OCI-LY1 (cell line): ENCODE measurements at regions not wholly inside any gene's neighbourhood (a gene's known extent, or its start where the extent isn't known, plus 50 kb on each side); places are given as distances from the start of the nearest gene placed in this dataset.

Source experiments
- H2AFZ ChIP-seq: fragments of 200-600 bp; sonication (generic), shearing (Covaris generic); 2 replicates; pipeline ENCODE4 v1.6.0; 2014; ENCODE audit warnings: antibody characterized with exemption, mild to moderate bottlenecking, low read length
- H3F3A ChIP-seq: fragments of 200-600 bp; sonication (generic), shearing (Covaris generic); 2 replicates; pipeline ENCODE4 v1.6.0; 2014; ENCODE audit warnings: mild to moderate bottlenecking, antibody characterized with exemption, low read length, moderate library complexity; ENCODE audit not compliant: insufficient read depth
- H3K27ac ChIP-seq: fragments of 200-600 bp; sonication (generic); 2 replicates; pipeline ENCODE4 v1.5.1; 2014; ENCODE audit warnings: low read length, mixed run types, mild to moderate bottlenecking, low read depth; ENCODE audit not compliant: poor library complexity, severe bottlenecking
- H3K27me3 ChIP-seq: fragments of 200-600 bp; sonication (generic); 2 replicates; pipeline ENCODE4 v1.6.0; 2014; ENCODE audit warnings: antibody characterized with exemption, mild to moderate bottlenecking, low read length, moderate library complexity; ENCODE audit not compliant: insufficient read depth
- H3K36me3 ChIP-seq: fragments of 200-600 bp; sonication (generic); 2 replicates; pipeline ENCODE4 v1.6.1; 2014; ENCODE audit warnings: mild to moderate bottlenecking, antibody characterized with exemption, low read length, moderate library complexity, mixed read lengths; ENCODE audit not compliant: insufficient read depth
- H3K4me1 ChIP-seq: fragments of 200-600 bp; sonication (generic); 2 replicates; pipeline ENCODE4 v1.5.1; 2014; ENCODE audit warnings: mild to moderate bottlenecking, low read length, moderate library complexity; ENCODE audit not compliant: insufficient read depth, severe bottlenecking
- H3K4me2 ChIP-seq: fragments of 200-600 bp; sonication (generic), shearing (Covaris generic); 2 replicates; pipeline ENCODE4 v1.6.1; 2014; ENCODE audit warnings: low read length
- H3K4me3 ChIP-seq: fragments of 200-600 bp; sonication (generic); 2 replicates; pipeline ENCODE4 v1.5.1; 2014; ENCODE audit warnings: low read length, low read depth, mild to moderate bottlenecking, mixed read lengths; ENCODE audit not compliant: poor library complexity, severe bottlenecking
- H3K79me2 ChIP-seq: fragments of 200-600 bp; shearing (Covaris generic); 2 replicates; pipeline ENCODE4 v1.6.1; 2016; ENCODE audit warnings: mixed run types, low read length, mixed read lengths; ENCODE audit not compliant: insufficient read depth
- H3K9ac ChIP-seq: fragments of 200-600 bp; sonication (generic), shearing (Covaris generic); 2 replicates; pipeline ENCODE4 v1.6.1; 2014; ENCODE audit warnings: mild to moderate bottlenecking, low read length, mixed read lengths
- H3K9me2 ChIP-seq: fragments of 200-600 bp; sonication (generic), shearing (Covaris generic); 2 replicates; pipeline ENCODE4 v1.6.1; 2014; ENCODE audit warnings: low read depth, mild to moderate bottlenecking, low read length, mixed read lengths
- H3K9me3 ChIP-seq: fragments of 200-600 bp; shearing (Covaris generic); 2 replicates; pipeline ENCODE4 v1.6.1; 2014; ENCODE audit warnings: low read length, mixed read lengths
- H4K20me1 ChIP-seq: fragments of 200-600 bp; sonication (generic), shearing (Covaris generic); 2 replicates; pipeline ENCODE4 v1.6.0; 2016; ENCODE audit warnings: mild to moderate bottlenecking, low read length; ENCODE audit not compliant: insufficient read depth
- EZH2 ChIP-seq: fragments of 200-600 bp; sonication (generic), shearing (Covaris generic); IDR thresholded peaks from 2 replicates; pipeline ENCODE4 v1.8.0; 2017; ENCODE audit warnings: borderline replicate concordance, mixed run types, mild to moderate bottlenecking, antibody characterized with exemption, low read length, moderate library complexity, mixed read lengths
- TF ChIP-seq, protein P1 (sequence below): fragments of 200-600 bp; sonication (generic), shearing (Covaris generic); IDR thresholded peaks from 2 replicates; pipeline ENCODE4 v1.5.1; 2017; ENCODE audit warnings: mild to moderate bottlenecking, antibody characterized with exemption, low read length, moderate library complexity, mixed read lengths

DNA sequence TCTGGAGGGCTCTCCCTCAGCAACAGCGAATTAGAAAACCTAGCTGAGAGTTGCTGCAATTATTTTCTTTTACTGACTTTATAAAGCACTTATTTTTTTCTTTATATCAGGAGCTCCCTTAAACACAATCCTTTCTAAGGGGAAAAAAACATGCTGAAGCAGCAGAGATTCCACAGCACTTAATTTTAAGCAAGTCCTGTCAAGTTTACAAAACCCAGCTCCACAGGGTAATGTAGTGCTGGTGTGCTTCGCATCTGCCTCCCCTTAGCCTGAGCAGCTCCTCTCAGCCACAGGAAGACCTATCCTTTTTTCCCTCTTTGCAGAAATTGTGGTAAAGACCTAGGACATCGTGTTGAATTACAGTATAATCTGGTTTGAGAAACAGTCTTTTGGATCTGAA is 208.1 kb upstream of the SYNDIG1 start:
- no peaks in the 10 kb centered on the region for H3K9me2 ChIP-seq
- H3K4me1 ChIP-seq, result no peaks in the 10 kb centered on the region
- H2AFZ ChIP-seq, result no peak overlapping the region
- no peak overlapping the region for H3K27ac ChIP-seq
- H3K36me3 ChIP-seq, result no peaks in the 10 kb centered on the region
- no peaks in the 10 kb centered on the region for H3K9me3 ChIP-seq
- no peaks in the 10 kb centered on the region for H3F3A ChIP-seq
- TF ChIP-seq, protein P1, sequence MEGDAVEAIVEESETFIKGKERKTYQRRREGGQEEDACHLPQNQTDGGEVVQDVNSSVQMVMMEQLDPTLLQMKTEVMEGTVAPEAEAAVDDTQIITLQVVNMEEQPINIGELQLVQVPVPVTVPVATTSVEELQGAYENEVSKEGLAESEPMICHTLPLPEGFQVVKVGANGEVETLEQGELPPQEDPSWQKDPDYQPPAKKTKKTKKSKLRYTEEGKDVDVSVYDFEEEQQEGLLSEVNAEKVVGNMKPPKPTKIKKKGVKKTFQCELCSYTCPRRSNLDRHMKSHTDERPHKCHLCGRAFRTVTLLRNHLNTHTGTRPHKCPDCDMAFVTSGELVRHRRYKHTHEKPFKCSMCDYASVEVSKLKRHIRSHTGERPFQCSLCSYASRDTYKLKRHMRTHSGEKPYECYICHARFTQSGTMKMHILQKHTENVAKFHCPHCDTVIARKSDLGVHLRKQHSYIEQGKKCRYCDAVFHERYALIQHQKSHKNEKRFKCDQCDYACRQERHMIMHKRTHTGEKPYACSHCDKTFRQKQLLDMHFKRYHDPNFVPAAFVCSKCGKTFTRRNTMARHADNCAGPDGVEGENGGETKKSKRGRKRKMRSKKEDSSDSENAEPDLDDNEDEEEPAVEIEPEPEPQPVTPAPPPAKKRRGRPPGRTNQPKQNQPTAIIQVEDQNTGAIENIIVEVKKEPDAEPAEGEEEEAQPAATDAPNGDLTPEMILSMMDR, result no peak
- TF ChIP-seq EZH2, result no peak
- H4K20me1 ChIP-seq, result no peaks in the 10 kb centered on the region
- no peaks in the 10 kb centered on the region for H3K79me2 ChIP-seq
- H3K4me2 ChIP-seq, result no peak overlapping the region
- no peaks in the 10 kb centered on the region for H3K27me3 ChIP-seq
- H3K9ac ChIP-seq, result no peak overlapping the region
- no peak overlapping the region for H3K4me3 ChIP-seq

DNA sequence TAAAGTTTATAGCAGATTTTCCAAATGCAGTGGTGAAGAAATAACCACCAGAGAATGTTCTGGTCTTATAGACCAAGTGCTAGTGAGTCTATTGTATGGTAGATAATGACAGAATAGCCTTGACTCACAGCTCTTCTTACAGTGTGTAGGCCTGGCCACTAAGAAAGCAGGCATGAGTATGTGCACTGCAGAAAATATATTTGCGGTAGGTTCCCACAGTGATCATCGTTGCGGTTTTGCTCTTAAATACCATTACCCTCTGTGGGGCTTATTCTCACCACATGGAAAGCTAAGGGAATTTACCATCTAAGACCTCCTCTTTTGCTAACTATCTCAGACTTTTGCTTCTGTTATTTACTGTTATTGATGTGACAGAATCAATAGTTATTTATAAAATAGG is 212.3 kb upstream of the SYNDIG1 start:
- Histone ChIP-seq H3K9ac (no peak overlapping the region), H3K27me3 (no peaks in the 10 kb centered on the region), H3K4me2 (no peak overlapping the region), H3K9me3 (no peaks in the 10 kb centered on the region), H3K36me3 (no peaks in the 10 kb centered on the region), H3K79me2 (no peaks in the 10 kb centered on the region), H4K20me1 (no peaks in the 10 kb centered on the region), H3F3A (no peaks in the 10 kb centered on the region), H3K27ac (no peak overlapping the region), H3K4me1 (no peaks in the 10 kb centered on the region), H3K4me3 (no peak overlapping the region), H2AFZ (no peak overlapping the region), H3K9me2 (no peaks in the 10 kb centered on the region)
- TF ChIP-seq, protein P1, result no peak
- TF ChIP-seq EZH2, result no peak

DNA sequence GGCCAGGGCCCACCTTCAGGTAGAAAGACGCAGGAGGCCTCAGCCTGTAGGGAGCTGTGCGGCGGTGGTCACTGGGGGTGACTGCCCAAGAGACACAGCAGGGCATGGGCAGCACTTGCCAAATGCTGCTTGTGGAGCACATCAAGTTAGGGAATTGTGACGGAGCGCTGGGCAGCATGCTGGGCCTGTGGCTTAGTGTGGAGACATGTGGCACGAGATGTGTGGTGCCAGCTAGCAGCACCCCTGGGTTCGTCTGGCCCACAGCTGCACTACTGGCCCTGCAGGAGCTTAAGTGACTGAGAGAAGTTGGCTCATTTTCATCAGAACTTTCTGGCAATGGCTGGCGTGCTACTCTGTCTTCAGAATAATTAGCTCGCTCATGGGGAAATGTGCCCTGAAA is 213.1 kb upstream of the SYNDIG1 start:
- no peak overlapping the region for H3K4me3 ChIP-seq
- H3K79me2 ChIP-seq, result no peaks in the 10 kb centered on the region

More for the DNA sequence above, 213.1 kb upstream of the SYNDIG1 start:
- Histone ChIP-seq H3K27me3 (no peaks in the 10 kb centered on the region), H4K20me1 (no peaks in the 10 kb centered on the region), H3F3A (no peaks in the 10 kb centered on the region), H3K9ac (no peak overlapping the region), H3K4me1 (no peaks in the 10 kb centered on the region), H3K9me2 (no peaks in the 10 kb centered on the region), H2AFZ (no peak overlapping the region), H3K27ac (no peak overlapping the region), H3K9me3 (no peaks in the 10 kb centered on the region), H3K36me3 (no peaks in the 10 kb centered on the region), H3K4me2 (no peak overlapping the region)
- no peak for TF ChIP-seq EZH2
- TF ChIP-seq, protein P1, result no peak
